Endothelial cell of umbilical vein (primary cell): ENCODE measurements at regions not wholly inside any gene's neighbourhood (a gene's known extent, or its start where the extent isn't known, plus 50 kb on each side); places are given as distances from the start of the nearest gene placed in this dataset.

Experiments
- BruUV-seq: library from RNA; stranded (reverse); fragments of 400-500 nt; replicated peaks from 2 replicates; lab custom pipeline; 2021; lab: Mats Ljungman, UMichigan
- CTCF ChIA-PET: fragments of 300-600, 350-600 bp; sonication (Branson Sonifier 250); formaldehyde crosslinking; loops from one replicate; lab custom pipeline; 2021; ENCODE audit warnings: antibody characterized with exemption, inconsistent platforms; lab: Charles Lee
- POLR2A ChIA-PET: fragments of 300-600, 350-600 bp; sonication (Branson Sonifier 250); formaldehyde crosslinking; loops from one replicate; lab custom pipeline; 2021; ENCODE audit warnings: antibody characterized with exemption, inconsistent platforms; lab: Charles Lee
- DNase-seq: peaks from one replicate; pipeline ENCODE4 v3.0.0-alpha.2; 2011; ENCODE audit warnings: low read depth, low spot score
- FAIRE-seq: peaks from 2 replicates; lab custom pipeline; 2011; peaks lifted over from hg19 to GRCh38; lab: Jason Lieb, UNC
- H2AFZ ChIP-seq: 2 replicates; pipeline ENCODE4 v1.6.0; 2012; ENCODE audit warnings: low read depth, low read length, control low read depth, inconsistent platforms
- H3K27ac ChIP-seq: 2 replicates; pipeline ENCODE4 v1.5.1; 2011; ENCODE audit warnings: low read depth, mild to moderate bottlenecking, control low read depth, low read length, moderate library complexity; ENCODE audit not compliant: insufficient read depth
- H3K27me3 ChIP-seq, 2 experiments: 2 replicates each; pipeline versions ENCODE4 v1.6.0 to v1.6.1; 2011; ENCODE audit warnings: low read length in 2 of 2, mixed read lengths in 1 of 2; ENCODE audit not compliant: control insufficient read depth in 2 of 2, insufficient read depth in 2 of 2
- H3K36me3 ChIP-seq, 2 experiments: 2 replicates in 1 of 2; 3 replicates in 1 of 2; pipeline ENCODE4 v1.5.1; 2011; ENCODE audit warnings: low read length in 2 of 2, mild to moderate bottlenecking in 1 of 2, moderate library complexity in 1 of 2; ENCODE audit not compliant: control insufficient read depth in 2 of 2, insufficient read depth in 2 of 2; ENCODE audit errors: extremely low read depth in 1 of 2
- H3K4me1 ChIP-seq: 3 replicates; pipeline ENCODE4 v1.5.1; 2011; ENCODE audit warnings: mild to moderate bottlenecking, low read length; ENCODE audit not compliant: control insufficient read depth, insufficient read depth; ENCODE audit errors: extremely low read depth
- H3K4me2 ChIP-seq: 2 replicates; pipeline ENCODE4 v1.6.1; 2011; ENCODE audit warnings: low read length, control low read depth, mixed read lengths; ENCODE audit not compliant: insufficient read depth
- H3K4me3 ChIP-seq, 3 experiments: fragments of 200-600 bp in 1 of 3; sonication (generic), shearing (Covaris generic) in 1 of 3; replicated peaks in 1 of 3; 2 replicates each; pipeline ENCODE4 v1.5.1; 2011 to 2016; ENCODE audit warnings: control low read depth in 3 of 3, low read length in 3 of 3, mild to moderate bottlenecking in 2 of 3, inconsistent platforms in 1 of 3, low read depth in 1 of 3, moderate library complexity in 1 of 3; ENCODE audit not compliant: insufficient read depth in 1 of 3
- H3K79me2 ChIP-seq: 2 replicates; pipeline ENCODE4 v1.6.0; 2012; ENCODE audit warnings: low read length, inconsistent platforms; ENCODE audit not compliant: control insufficient read depth, insufficient read depth
- H3K9ac ChIP-seq: replicated peaks from 2 replicates; pipeline ENCODE3; 2011; ENCODE audit warnings: low read length, control low read depth; ENCODE audit not compliant: insufficient read depth; ENCODE audit errors: extremely low read depth
- H3K9me1 ChIP-seq: replicated peaks from 3 replicates; pipeline ENCODE4 v1.6.0; 2011; ENCODE audit warnings: mild to moderate bottlenecking, low read length; ENCODE audit not compliant: control insufficient read depth, insufficient read depth; ENCODE audit errors: extremely low read depth
- H3K9me3 ChIP-seq: replicated peaks from 2 replicates; pipeline ENCODE4 v1.5.1; 2012; ENCODE audit warnings: low read length, inconsistent platforms; ENCODE audit not compliant: control insufficient read depth, insufficient read depth
- H4K20me1 ChIP-seq: replicated peaks from 2 replicates; pipeline ENCODE3; 2011; ENCODE audit warnings: mild to moderate bottlenecking, low read length; ENCODE audit not compliant: control insufficient read depth, insufficient read depth; ENCODE audit errors: extremely low read depth
- CTCF ChIP-seq, 2 donors: IDR thresholded peaks; 1 replicate in 1 of 2; 2 replicates in 1 of 2; pipeline ENCODE4 v1.5.1; 2011; ENCODE audit warnings: low read length in 2 of 2, mild to moderate bottlenecking in 2 of 2, moderate library complexity in 2 of 2, control low read depth in 1 of 2, inconsistent platforms in 1 of 2, low read depth in 1 of 2; ENCODE audit not compliant: insufficient read depth in 1 of 2; ENCODE audit errors: extremely low read depth in 1 of 2
- EZH2 ChIP-seq: IDR thresholded peaks from 2 replicates; pipeline ENCODE4 v1.6.1; 2012; ENCODE audit warnings: borderline replicate concordance, low read depth, mild to moderate bottlenecking, moderate library complexity, low read length, inconsistent platforms; ENCODE audit not compliant: severe bottlenecking
- FOS ChIP-seq: IDR thresholded peaks from 2 replicates; pipeline ENCODE4 v1.6.1; 2011; ENCODE audit warnings: mild to moderate bottlenecking, low read length, moderate library complexity, borderline replicate concordance; ENCODE audit not compliant: insufficient read depth
- GATA2 ChIP-seq: IDR thresholded peaks from 2 replicates; pipeline ENCODE4 v1.7.0; 2011; ENCODE audit warnings: low read depth, mild to moderate bottlenecking, moderate library complexity, mixed read lengths, low read length; ENCODE audit not compliant: insufficient read length, insufficient read depth
- JUN ChIP-seq: IDR thresholded peaks from 2 replicates; pipeline ENCODE4 v1.6.1; 2011; ENCODE audit warnings: borderline replicate concordance, low read depth; ENCODE audit not compliant: insufficient read length, insufficient read depth
- MAX ChIP-seq: IDR thresholded peaks from 2 replicates; pipeline ENCODE4 v1.6.1; 2011; ENCODE audit not compliant: insufficient read depth, insufficient read length
- MYC ChIP-seq: IDR thresholded peaks from one replicate; pipeline ENCODE4 v1.6.1; 2011; ENCODE audit warnings: mild to moderate bottlenecking, low read depth, low read length
- POLR2A ChIP-seq: IDR thresholded peaks from 2 replicates; pipeline ENCODE4 v1.6.1; 2012; ENCODE audit warnings: low read depth, mild to moderate bottlenecking, control low read depth, low read length
- POLR2AphosphoS5 ChIP-seq: IDR thresholded peaks from 2 replicates; pipeline ENCODE4 v1.6.1; 2012; ENCODE audit warnings: low read depth, mild to moderate bottlenecking, control low read depth, low read length, moderate library complexity; ENCODE audit not compliant: insufficient read depth
- dilution Hi-C: fragments of 300-500 bp; cut with MboI; formaldehyde crosslinking; loops from one replicate; pipeline ENCODE4 v1.15.0; 2019; ENCODE audit warnings: low sequenced_read_pairs; ENCODE audit not compliant: extremely low pct_ligation_motif_present
- intact Hi-C: fragments of 100-400 bp; cut with micrococcal nuclease; formaldehyde crosslinking; loops from one replicate; pipeline ENCODE4 v1.10.0; 2022

GRCh38 chr10:113446739-113447138 is 106.1 kb upstream of the HABP2 start:
- Histone ChIP-seq H3K79me2 (no peaks in the 10 kb centered on the region), H3K4me2 (no peak overlapping the region), H2AFZ (no peak overlapping the region), H3K9me3 (no peaks in the 10 kb centered on the region), H3K27ac (no peak overlapping the region), H3K4me3 (no peak overlapping the region), H3K36me3 (no peaks in the 10 kb centered on the region), H4K20me1 (no peaks in the 10 kb centered on the region), H3K27me3 (peaks cover 0 to 6% of the 10 kb centered on the region in 2 experiments), H3K9me1 (no peaks in the 10 kb centered on the region), H3K9ac (no peak overlapping the region), H3K4me1 (no peaks in the 10 kb centered on the region)
- FAIRE-seq: no peak
- POLR2A ChIA-PET: no interaction called here
- CTCF ChIA-PET: no interaction called here
- intact Hi-C loops (no loop called here), dilution Hi-C loops (no loop called here)
- TF ChIP-seq MYC: no peak
- no peak for TF ChIP-seq CTCF (IDR thresholded peaks at IDR 0.05; ENCODE audit: extremely low read depth in 1 of 2, insufficient read depth in 1 of 2, low read depth in 1 of 2, low read length in 2 of 2)
- TF ChIP-seq POLR2A: no peak
- TF ChIP-seq EZH2: no peak
- no TSS peak for BruUV-seq
- DNase-seq: no peak

- intact Hi-C loops: no loop called here
- no TSS peak for BruUV-seq
- no peak overlapping the region for H3K27ac ChIP-seq
Measured at GRCh38 chr10:113447278-113447677, 105.6 kb upstream of the HABP2 start.

More at GRCh38 chr10:113447278-113447677, 105.6 kb upstream of the HABP2 start:
- no peaks in the 10 kb centered on the region for H3K9me3 ChIP-seq
- FAIRE-seq: no peak
- no peaks in the 10 kb centered on the region for H3K9me1 ChIP-seq
- no peaks in the 10 kb centered on the region for H4K20me1 ChIP-seq
- H3K36me3 ChIP-seq: no peaks in the 10 kb centered on the region
- H3K4me1 ChIP-seq: no peaks in the 10 kb centered on the region
- peaks cover 0 to 6% of the 10 kb centered on the region in 2 experiments for H3K27me3 ChIP-seq
- POLR2A ChIA-PET: no interaction called here
- no peak for DNase-seq
- no peak overlapping the region for H3K9ac ChIP-seq
- TF ChIP-seq CTCF (IDR thresholded peaks at IDR 0.05; ENCODE audit: extremely low read depth in 1 of 2, insufficient read depth in 1 of 2, low read depth in 1 of 2, low read length in 2 of 2) (no peak), POLR2A (no peak), POLR2AphosphoS5 (no peak), MAX (no peak), JUN (no peak), GATA2 (no peak), FOS (no peak), MYC (no peak), EZH2 (no peak)
- CTCF ChIA-PET: no interaction called here
- H2AFZ ChIP-seq: no peak overlapping the region
- dilution Hi-C loops: no loop called here
- H3K4me2 ChIP-seq: no peak overlapping the region
- no peak overlapping the region for H3K4me3 ChIP-seq
- no peaks in the 10 kb centered on the region for H3K79me2 ChIP-seq
